HG03095 (cell line): ENCODE measurements at regions not wholly inside any gene's neighbourhood (a gene's known extent, or its start where the extent isn't known, plus 50 kb on each side); places are given as distances from the start of the nearest gene placed in this dataset.
A peak's percentile ranks its signal among the peaks of the same experiment; 100 is the strongest.

ENCODE experiments used
- ATAC-seq: cut with Tn5 transposase; IDR thresholded peaks from one replicate; pipeline ENCODE4 v1.9.1; 2021; ENCODE audit warnings: moderate library complexity; ENCODE audit not compliant: unreplicated experiment

DNA sequence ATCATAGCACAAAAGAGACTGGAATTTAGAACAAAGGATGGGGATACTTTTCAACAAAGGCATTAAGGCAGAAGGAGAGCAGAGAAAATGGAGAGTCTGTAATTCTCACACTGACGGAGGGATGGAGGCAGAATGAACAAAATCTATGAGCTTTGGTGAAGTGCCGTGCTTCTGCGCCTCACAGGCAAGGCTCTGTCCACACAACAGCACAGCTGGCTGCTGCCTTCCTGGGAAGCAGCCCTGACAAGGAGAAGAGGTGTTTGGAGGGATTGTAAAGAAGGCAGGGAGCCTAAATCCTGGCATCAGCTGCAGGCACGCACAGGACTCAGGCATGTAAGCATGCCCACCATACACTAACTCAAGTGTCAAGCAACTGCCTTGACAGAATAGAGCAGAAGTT, 485.2 kb upstream of the KIF2A start:
- no peak for ATAC-seq

DNA sequence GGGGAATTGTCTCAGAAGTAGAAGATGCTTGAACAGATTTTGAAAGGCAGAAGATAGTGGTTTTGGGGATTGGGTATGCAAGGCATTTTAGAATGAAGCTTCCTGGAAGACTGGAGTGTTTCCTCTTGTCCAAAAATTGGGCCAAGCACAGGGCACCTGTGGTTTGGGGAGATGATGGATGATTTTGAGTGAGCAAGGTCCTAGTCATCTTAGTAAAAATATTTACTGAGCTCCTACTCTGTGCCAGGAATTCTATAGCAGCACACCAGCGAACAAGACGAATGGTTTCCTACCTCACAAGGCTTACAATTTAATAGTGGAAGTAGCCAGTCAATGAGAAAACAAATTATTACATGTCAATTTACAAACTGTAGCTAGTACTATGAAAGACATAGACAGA, 484.4 kb upstream of the KIF2A start:
- no peak for ATAC-seq

DNA sequence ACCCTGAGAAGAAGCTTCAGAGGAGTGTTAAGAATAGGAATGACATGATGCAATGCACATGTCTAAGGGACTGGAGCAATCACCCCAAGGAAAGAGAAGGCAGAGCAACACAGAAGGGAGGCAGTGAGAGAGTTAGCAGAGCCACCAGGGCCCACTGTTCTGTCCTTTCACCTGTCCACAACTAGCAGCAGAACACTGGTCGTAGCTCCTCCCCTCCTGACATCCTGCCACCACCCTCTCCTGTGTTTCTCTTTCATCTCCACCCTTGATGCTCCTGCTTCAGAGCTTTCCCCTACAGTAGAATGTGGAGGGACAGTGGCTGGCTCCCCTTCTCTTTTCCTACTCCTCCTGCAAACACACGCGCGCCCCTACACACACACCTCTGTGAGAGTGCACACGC, 483.4 kb upstream of the KIF2A start:
- ATAC-seq = no peak

DNA sequence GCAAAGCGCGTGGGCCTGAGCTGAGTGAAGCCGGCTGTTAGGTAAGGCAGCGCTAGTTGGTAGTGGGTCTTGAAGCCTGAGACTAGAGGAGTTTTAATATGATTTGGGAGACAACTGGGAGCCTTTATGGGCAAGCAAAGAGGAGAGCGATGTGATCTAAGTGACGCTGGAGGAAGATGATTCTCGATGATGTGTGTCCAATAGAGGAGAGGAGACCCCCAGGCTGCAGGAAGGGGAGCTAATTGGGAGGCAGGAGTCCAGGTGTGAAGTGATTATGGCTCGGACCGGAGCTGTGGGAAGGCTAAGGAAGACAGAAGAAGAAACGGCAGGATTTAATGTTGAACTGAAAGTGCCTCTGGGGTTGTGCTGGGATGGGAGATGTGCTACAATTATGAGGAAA, 482.9 kb upstream of the KIF2A start:
- ATAC-seq = no peak

DNA sequence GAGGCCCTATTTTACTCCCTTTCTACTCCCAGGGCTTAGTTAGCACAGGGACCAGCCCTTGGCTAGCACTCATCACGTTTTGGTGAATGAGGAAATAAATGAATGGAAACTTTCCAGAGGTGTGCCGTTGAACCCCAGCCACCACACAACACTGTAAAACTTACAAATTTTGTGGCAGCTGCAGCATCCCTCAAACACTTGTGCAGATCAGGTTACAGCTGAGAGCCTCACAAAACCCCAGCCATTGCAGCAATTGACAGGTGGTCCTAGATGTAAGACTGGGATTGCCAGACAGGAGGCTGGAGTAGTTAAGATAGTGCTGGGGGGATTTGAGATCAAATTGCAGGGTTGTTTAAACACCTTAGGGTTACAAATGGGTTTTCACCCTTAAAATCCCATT, 482.2 kb upstream of the KIF2A start:
- no peak for ATAC-seq

DNA sequence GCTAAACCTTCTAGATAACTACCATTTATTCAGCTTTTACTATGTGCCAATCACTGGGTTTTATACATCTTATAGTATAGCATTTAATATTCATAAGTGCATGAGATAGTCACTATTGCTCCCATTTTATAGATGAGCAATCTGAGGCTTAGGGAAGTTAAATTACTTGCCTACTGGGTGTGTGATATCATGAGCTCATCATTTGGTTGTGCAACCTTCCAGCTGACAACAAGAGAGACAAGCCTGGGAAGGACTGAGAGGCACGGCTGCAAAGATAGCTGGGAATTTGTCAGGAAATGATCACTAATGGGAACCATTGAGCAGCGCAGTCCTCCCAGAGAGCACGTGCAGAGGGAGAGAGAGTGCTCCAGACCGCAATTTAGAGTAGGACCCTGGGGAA, 481.6 kb upstream of the KIF2A start:
- no peak for ATAC-seq

DNA sequence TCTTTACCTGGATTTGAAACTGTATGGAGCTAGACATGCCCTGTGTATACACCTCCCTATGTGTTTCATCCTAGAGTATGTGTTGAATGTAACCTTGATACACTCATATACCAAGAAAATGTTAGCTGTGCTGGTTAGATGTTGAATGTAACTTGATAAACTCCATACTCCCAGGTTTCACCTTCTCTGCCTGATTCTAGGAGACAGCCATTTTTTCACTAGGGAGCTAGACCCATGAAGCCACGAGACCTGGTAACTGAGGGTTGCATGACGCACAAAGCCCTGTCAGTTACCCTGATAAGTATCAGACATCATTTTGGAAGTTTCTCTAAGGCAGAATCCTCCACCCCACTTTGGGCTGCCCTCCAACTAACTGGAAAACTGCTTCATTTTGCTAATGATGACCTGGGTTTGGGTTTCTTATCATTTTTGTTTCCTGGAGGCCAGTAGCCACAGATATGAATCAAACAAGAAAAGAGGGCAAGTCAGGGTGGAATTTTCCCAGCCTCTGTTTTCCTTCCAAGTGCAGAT, 478.5 kb upstream of the KIF2A start:
- ATAC-seq = no peak

DNA sequence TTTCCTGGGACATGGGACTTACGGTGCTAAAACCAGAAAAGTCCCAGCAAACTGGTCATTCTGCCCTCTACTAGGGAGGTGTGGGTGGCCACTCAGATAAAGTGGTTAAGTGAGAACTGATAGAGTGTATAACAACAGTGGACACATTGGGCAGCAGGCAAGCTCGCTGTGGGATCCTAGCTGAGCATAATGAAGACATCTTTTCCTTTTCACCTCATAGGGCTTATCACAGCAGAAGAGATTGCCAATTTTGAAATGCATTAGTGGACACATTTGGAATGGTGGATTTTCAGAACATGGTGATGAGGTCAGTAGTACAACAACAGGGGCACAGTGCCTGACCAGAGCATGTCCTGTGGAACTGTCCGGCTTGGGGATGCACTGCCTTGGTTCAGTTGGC, 477.1 kb upstream of the KIF2A start:
- ATAC-seq = no peak

DNA sequence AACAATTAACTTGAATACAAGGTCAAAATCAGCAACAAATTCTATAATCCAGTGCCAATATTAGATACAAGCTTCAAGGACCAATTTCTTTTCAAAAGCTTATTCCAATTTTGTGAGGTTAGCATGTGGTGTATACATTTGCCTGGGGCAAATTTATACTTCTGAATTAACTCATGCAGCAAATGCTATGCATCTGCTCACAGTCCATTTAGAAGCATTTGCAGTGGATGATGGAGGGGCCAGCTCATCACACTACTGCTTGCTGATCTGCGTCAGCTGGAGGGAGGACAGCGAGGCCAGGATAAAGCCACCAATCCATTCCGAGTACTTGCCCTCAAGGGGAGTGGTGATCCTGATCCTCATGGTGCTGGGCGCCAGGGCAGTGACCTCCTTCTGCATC, 474.3 kb upstream of the KIF2A start:
- ATAC-seq = no peak

DNA sequence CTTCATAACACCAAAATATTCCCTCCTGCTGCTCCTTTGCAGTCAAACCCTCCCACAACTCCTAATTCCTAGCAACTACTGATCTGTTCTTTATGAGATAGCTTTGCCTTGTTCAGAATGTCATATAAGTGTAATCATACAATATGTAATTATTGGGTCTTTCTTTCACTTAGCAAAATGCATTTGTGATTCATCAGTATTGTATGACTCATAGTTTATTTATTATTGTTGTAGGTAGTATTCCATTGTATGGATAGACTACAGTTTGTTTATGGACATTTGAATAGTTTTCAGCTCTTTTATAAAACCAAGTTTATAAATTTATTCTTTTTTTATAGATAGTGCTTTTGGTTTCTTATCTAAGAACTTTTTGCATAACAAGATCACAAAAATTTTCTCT, 468.2 kb upstream of the KIF2A start:
- ATAC-seq = no peak

DNA sequence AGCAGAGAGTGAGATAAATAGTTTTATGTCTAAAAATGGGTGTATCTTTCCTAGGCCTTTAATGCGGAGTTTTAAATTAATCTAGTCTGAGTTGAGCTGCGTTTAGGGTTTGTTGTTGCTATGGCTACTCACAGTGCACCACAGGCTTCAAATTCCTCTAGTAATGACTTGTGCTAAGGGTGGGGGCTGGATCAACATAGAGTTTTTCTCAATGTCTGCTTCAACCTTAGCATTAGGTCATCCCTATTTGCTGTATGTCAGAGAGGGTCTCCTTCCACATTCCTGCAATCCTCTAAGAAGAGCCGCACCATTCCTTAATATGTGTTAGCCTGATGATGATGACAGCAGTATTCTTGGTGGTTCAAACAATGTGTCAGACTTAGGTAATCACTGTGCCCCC, 465.6 kb upstream of the KIF2A start:
- no peak for ATAC-seq

DNA sequence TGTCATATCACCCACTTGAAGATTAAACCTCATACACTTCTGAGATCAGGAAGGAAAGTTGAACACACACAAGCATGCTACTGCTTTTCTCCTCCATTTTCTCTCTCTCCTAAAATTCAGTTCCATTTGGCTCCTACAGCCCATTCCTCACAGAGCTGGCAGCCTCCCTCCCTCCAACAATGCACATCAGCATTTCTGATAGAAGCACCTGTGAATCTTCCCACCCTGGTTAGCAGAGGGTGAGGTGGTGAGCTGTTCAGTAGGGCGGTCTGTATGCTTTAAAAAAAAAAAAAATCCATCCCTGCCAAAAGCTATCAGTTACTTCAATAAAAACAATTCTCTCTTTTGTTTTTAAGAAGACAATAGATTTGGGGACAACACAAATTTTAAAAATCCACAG, 463.2 kb upstream of the KIF2A start:
- no peak for ATAC-seq

DNA sequence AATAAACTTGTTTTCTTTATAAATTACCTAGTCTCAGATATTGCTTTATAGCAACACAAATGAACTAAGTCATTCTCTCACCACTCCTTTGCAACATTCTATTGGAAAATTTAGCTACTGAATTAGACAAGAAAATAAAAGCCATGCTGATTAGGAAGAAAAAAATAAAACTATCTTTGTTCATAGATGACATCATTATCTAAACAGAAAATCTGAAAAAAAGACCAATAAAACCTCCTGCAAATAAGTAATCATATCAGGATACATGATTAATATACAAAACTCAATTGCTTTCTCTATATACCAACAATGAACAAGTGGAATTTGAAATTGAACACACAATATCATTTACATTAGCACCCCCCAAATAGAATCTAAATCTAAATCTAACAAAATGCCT, 455.3 kb upstream of the KIF2A start:
- no peak for ATAC-seq

DNA sequence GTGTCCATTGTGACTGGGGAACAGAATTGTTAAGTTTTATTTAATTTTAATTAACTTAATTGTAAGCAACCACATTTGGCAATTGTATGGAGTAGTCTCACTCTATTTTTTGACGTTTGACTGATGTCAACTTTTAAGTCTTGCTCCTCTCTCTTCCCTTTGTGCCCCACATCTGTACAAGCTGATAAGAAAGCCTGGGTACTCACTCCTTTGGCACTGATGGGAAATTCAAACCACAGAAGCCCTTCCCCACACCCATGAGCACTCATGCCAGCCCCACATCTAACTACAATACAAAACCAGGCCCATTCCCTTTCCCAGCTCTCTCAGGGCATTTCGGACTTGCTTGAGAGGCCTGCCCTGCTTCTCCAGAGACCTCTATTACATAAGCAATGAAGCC, 451.5 kb upstream of the KIF2A start:
- no peak for ATAC-seq

DNA sequence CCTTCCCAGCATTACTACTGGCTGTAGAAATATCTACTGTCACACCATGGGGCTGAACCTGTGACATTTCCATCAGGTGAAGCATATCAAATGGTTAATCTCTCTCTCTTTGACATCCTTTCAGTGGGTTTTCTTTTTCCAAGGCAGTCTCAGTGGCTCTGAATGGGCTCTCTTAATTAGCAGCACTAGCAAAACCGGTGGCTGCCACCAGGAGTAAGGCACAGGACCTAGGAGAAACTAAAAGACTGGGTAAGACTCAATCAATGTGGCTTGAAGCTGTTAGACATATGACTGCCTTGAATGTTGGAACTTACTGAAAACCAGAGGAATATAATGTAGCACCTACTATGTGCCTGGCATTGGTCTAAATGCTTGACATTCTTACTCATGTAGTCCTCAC, 445.0 kb upstream of the KIF2A start:
- ATAC-seq = no peak

DNA sequence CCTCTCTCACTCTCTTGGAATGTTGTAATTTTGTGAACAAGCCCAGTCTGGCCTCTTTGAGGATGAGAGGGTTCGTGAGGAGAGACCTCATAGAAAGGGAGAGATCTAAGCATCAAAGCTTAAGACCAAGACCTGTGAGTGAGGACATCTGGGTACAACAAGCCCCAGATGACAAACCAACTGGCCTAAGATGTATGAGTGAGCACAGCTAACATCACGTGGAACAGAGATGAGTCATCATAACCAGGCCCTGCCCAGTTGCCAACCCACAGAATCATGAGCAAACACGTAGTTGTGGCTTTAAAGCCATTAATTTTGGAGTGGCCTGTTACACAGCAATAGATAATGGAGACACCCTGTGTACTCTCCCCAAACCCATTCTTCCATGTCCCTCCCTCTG, 439.1 kb upstream of the KIF2A start:
- ATAC-seq = peak; percentile 82

DNA sequence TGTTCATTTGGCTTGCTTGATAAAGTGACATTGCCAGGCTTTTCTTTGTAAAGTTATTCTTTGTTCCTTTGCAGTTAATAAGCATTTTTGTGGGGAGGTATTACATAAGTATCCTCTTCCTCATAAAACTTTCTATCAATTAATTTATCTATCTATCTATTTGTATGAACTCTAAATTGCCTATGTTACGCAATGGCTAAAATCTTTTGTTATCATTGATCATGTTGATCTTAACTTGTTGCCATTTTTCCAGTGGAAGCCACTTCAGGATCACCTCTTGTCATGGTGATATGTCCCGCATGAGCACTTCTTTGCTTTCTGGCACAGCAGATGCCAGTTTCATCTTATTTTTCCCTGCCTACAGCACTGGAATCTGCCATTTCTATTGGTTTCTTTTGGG, 436.7 kb upstream of the KIF2A start:
- no peak for ATAC-seq

DNA sequence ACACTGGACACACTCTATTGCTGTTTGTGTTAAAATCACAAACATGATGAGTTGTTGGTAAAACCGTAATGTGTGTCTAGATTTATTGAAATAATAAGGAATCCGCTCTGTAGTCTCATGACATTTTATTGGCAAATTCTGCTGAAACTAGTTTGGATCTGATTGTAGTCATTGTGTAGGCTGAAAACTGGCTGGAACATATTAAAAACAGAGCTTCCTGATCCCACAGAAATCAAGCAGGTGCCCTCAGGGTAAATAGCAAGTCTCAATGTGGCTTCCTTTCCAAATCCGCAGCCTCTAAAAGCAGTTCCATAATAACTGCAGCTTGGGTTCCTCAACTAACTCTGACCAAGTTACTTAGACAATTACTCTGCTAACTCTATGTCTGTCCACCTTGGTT, 427.5 kb upstream of the KIF2A start:
- ATAC-seq = no peak

DNA sequence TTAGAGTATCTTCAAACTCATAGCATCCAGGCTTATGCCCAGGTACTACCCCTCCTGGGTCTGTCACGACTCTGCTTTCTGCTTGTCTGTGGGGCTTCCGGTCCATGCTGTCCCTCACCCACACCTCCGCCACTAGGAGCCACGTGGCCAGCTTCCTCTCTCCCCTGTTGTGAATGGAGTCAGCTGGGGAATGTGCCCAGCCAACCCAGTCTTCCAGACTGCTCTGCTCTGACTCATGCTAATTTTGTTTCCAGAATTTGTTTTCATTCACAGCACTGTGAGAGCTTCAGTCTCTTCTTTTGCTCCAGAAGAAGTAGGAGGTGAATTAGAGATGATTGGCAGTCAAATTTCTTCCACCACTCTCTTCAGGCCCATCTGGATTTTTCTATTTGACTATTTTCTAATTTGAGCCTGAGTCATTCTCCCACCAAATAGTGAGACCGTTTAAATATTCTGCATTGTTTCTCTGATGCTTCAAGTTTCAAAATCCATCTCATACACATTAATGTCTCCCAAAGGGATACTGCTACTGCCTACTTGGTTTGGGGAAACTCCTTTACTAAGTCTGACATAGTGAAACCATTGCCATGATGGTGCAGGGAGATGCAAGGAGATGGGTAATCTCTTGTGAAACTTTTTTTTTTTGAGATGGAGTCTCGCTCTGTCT, 424.1 kb upstream of the KIF2A start:
- ATAC-seq = no peak

DNA sequence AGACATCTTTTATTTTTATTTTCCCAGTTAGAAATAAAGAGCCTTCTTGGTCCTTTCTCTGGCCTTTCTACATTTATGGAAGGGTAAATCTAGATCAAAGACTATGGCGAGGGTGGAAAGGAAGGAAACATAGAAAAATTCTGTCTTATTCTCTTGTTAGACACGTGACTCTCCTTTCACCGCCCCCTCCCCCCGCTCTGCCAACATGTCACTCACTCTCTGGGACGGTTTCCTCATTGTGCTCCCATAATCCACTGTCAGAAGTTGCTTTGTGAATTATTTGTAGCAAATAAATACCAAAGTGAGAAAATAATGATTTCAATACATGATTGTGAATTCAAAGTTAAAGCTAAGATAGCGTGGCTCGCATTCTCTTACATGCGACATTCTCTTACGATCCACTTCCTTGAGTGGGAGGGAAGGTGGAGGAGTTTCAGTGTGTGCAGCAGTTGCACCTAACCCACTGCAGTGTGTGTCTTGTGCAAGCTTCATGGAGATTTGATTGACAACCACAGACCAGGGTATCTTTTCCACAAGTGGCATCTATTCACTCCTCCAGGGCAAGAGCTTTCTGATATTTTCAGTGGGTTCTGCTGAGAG, 423.0 kb upstream of the KIF2A start:
- ATAC-seq = no peak

DNA sequence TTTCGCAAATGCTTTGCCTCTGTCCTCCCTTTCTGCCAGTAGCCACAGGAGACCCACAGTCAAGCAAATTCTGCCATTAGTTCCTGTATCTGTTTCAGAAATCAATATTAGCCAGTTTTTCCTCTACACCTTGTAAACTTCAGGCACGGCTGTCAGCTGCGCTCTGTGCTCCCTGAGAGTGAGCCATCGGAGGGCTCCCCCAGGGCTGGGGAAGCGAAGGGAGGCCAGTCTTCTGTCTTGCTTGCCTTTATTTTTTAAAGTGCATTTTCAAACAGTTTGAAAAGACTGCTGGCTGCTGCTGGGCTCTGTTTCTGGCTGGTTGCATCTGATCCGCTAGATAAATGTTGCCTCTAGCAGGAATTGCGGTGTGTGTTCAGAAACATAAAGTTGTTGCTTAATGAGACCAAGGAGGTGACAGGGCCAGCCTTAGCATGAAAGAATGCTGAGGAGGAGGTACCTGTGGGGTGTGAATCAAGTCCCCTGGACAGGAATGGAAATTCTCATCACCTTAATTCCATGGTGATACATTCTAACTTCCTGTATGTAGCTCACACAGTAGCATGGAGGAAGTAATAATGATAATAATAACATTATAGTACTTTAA, 421.7 kb upstream of the KIF2A start:
- ATAC-seq = no peak

DNA sequence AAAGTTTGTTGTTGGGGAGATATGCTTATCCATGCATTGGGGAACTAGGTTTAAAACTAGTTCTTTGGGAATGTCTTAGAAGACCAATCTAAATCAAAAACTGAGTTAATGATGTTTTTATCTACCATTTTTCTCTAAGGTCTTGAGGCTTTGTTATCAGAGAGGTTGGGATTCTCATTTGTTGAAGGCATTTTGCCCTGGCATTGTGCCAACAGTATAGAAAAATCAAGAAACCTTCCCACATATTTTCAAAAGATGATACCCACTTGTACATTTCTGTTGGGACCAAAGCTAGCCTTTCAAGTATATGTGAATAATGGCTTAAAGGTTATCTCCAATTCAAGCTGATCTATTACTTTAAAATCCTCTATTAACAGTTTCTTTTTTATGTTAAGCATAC, 419.8 kb upstream of the KIF2A start:
- no peak for ATAC-seq

DNA sequence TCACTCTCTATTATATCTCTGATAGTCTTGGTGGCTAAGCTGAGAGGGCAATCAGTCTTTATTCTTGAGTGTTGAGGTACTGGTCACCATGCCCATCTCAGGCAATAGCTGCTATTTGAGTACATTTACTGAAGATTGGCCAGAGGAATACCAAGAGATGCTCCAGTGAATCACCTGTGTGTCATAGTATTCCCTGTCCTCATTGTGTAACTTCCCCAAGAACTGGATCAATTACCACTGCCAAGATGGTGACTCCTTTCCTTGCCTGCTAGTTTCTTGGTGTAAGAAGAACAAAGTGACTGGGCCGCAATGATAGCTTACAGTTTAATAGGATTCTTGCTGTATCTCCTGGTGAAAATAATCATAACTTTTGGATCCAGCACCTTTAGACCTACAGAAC, 418.7 kb upstream of the KIF2A start:
- ATAC-seq = no peak
